Activated CD8-positive, alpha-beta memory T cell treated with anti-CD3 and anti-CD28 coated beads for 1 hour (primary cell): ENCODE measurements at regions not wholly inside any gene's neighbourhood (a gene's known extent, or its start where the extent isn't known, plus 50 kb on each side); places are given as distances from the start of the nearest gene placed in this dataset.

ENCODE experiments used
- DNase-seq, 2 donors: peaks; one replicate each; pipeline ENCODE4 v3.0.0-alpha.2; 2020; ENCODE audit warnings: low read depth in 1 of 2; ENCODE audit errors: extremely low read depth in 1 of 2

DNA sequence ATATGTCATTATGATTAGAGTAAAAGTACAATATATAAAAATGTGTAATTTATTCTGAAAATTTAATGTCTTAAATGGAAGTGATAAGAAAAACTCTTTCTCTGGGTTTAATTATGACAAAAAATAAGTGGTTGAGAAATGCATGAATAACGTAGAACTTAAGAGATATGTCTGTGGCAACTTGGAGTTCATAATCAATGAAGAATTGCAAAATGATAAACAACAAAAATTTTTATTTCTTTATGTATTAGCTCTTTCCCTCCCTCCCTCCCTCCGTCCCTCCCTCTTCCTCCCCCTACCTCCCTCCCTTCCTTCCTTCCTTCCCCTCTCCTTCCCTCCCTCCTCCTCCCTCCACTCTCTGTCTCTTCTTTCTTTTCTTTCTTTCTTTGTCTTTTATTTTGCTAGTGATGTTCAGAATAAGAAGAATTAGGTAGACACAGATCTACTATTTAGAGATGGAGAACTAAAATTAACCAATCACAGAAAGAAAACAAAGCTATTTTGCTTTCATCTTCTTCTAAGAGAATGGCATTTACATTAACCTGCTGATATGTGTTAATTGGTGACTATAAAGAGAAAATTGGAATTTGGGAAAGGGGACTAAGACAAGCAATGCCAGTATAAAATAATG lies 96.3 kb upstream of the PDC start:
- no peak for DNase-seq

GRCh38 chr1:186550832-186551231 lies 89.9 kb upstream of the PDC start:
- DNase-seq, result no peak

DNA sequence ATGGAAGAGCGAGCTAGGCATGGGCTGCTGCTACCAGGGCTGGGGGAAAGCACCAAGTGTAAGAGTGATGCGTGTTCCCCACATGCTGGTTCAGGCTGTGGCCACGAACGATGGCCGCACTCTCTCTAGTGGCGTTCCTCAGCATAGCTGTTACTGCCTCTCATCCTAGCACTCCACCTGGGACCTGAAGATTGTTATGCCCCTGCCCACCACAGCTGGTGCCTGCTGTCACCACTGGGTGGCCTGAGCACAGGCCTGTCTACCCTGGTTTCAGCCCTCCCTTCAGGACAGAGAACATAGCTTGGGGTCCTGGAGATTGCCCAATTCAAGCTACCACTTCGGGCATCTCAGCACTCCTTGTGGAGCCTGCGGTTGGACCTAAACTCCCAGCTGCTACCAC lies 80.1 kb upstream of the PDC start:
- no peak for DNase-seq

DNA sequence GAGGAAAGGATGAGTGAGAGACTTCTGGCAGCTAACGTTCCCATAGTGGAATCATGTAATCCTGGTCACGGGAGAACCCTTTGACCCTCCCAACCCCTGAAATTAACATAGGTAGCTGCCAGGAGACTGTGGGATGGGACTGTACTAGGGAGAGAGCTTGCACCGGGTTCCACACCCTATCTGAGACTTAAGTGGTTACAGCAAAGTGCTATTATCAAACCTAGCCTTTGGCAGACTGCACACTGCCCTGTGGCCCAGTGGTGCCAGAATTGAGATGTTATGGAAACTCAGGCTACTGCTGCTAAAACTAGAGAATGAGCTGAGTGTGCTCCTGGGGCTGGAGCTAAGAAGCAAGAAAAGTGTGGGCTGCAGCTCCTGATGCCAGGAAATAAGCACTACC lies 79.6 kb upstream of the PDC start:
- no peak for DNase-seq

DNA sequence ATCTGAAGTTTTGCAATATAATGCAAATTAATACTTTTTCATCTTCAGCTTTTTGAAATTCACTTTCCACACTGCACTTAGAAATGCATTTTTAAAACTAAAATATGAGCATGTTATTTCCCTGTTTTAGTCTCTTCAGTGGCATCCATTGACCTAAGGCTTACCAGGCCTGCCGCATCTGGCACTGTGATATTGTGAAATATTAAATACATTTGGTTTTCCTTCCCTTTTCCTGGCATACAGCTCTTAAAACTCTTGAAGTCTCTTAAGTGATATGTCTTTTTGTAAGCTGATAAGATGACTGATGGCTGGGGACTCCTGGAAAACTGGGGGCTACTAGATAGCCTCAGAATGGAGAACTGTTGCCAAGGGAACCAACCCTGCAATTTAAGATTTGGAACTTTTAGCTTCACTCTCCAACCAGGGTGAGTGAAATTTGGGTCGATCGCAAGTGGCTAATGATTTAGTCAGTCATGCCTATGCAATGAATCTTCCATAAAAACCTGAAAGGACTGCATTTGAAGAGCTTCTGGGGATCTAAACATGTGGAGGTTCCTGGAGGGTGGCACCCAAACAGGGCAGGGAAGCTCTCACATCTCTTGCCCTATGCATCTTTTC lies 75.5 kb upstream of the PDC start:
- no peak for DNase-seq

- DNase-seq, result no peak
Observed at GRCh38 chr1:186535388-186536133, 74.6 kb upstream of the PDC start.

DNA sequence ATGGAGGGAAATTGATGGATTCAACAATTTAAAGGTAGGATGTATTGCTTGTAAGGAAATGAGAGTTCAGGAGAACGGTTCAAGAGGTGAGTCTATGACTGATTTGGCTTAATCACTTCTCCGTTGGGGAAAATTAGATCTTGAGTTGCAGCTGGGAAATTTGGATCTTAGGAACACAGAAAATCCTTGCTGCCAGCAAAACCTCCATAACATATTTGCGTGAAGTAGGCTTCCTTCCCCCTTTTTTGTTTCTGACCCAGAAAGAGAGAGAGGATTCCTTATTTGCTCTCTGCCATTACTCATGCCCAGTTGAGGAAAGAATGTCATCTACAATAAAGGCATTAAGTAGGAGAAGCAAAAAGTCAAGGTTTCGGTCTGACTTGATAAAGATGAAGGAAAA lies 73.5 kb upstream of the PDC start:
- no peak for DNase-seq

DNA sequence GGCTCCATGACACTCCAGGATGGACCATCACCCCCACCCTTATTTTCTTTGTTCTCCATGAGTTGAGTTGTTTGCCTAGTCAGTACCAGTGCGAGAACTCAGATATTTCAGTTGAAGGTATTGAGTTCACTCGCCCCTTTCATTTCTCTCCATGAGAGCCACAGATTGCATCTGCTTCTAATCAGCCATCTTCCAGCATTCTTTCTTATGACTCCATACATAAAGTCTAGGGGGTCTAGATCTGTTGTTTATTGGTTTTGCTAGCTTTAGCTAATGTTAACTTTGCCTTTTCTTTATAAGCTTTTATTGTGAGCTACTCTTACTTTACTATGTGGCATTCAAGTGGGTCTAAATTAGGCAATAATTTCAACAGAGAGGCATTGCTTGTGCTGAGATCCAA lies 71.6 kb upstream of the PDC start:
- no peak for DNase-seq

DNA sequence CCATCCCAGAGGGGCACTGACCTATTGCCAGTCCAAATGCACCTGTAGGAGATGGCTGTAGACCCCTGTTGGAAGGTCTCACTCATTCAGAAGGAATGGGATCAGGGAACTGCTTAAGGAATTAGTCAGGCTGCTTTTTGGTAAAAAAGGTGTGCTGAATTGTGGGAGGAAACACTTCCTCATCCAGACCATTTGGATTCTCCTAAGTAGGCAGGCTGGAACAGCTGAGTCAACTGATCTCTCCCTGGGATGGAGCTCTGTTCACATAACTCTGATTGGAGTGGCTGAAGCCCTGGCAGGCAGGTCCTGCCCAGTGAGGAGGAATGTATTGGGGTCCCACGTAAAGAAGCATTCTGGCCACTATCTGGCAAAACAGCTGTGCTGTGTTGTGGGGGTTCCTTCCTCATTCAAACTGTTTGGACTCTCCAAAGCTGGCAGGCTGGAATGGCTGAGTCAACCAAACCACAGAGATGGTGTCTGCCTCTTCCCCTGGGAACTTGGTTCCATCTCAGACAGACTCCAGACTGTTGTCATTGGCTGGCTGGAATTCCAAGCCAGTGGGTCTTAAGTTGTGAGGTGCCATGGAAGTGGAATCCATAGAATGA lies 70.7 kb upstream of the PDC start:
- no peak for DNase-seq

- DNase-seq, result no peak
Observed at GRCh38 chr1:186530109-186530508, 69.2 kb upstream of the PDC start.

DNA sequence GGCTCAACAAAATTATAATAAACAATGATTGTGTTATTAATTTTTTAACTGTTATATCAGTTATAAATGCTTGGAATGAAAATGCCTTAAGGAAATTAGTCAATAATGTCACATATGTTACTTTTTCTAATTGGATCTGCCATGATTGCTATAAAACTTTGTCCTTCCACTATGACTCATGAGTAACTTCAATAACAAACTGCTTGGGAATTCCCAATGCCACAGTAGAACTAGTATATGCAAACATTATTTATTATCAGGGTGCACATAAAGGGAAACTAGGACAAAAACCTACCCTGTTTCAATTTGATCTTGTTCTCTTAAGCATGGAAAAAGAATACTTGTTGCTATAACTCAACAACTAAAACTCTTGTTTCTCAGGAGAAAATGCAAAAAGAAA lies 59.1 kb upstream of the PDC start:
- no peak for DNase-seq

- DNase-seq, result no peak
Observed at GRCh38 chr1:186518822-186519381, 58.0 kb upstream of the PDC start.

DNA sequence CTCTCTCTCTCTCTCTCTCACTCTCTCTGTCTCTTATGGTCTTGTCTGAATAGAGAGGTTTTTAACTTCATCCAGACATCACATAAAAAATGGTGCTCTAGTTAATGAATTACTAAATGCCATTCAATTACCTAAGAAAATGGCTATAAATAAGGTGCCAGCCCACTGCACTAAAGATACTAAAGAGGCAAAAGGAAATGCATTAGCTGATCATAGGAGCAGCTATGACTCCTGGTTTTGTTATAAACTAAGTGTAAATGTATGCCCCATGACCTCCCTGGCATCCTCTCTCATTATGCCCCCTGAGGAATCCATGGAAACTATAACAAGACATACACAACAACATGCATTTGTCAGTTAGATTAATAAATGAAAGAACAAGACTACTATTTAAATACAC lies 57.5 kb upstream of the PDC start:
- no peak for DNase-seq

- no peak for DNase-seq
Observed at GRCh38 chr1:186514367-186514766, 53.5 kb upstream of the PDC start.

- no peak for DNase-seq
Observed at GRCh38 chr1:186513526-186513925, 52.6 kb upstream of the PDC start.

DNA sequence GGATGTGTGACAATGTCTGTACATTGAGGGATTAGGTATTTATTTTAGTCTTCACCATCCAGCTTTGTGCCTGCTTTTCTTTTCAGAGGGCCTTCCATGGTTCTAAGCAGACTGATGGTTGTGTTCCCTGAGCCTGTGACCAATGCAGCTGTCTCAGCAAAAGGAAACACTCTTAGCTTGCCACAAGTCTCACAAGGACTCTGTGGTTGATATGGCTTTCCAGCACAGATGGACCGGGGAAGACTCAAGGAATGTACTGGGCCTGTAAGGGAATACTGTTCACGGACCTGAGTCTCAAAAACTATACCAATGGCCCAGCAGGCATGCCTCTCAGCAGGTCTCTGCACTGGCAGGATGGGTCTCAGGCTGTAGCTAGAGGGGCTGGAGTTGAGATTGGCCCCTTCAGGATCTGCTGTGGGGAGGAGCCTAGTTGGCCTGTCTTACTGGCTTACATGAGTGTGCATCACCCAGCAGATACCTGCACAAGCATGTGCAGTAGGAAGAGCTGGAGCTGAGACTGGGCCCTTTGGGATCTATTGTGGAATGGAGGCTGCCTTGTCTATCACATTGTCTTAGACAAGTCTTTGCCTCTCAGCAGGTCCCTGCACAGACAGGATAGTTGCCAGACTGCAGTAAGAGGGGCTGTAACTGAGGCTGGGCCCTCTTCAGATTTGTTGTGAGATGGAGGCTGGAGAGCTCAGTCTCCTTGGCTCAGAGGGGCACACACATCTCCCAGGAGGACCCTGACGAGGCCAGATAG lies 52.0 kb upstream of the PDC start:
- DNase-seq, result no peak

- DNase-seq, result no peak
Observed at GRCh38 chr1:186511761-186512637, 51.1 kb upstream of the PDC start.
